CD4-positive, alpha-beta T cell (primary cell): ENCODE measurements at regions not wholly inside any gene's neighbourhood (a gene's known extent, or its start where the extent isn't known, plus 50 kb on each side); places are given as distances from the start of the nearest gene placed in this dataset.

Experiments
- ATAC-seq: fragments of 200-7000 bp; cut with Tn5 transposase; one replicate; pipeline ENCODE4 v1.10.0; 2022; ENCODE audit warnings: mild to moderate bottlenecking; ENCODE audit not compliant: poor library complexity
- CTCF ChIA-PET: fragments of 350-600 bp; sonication (Branson Sonifier 250); formaldehyde crosslinking; loops from one replicate; lab custom pipeline; 2021; ENCODE audit warnings: antibody characterized with exemption, inconsistent platforms; lab: Charles Lee
- POLR2A ChIA-PET: fragments of 350-600 bp; sonication (Branson Sonifier 250); formaldehyde crosslinking; loops from one replicate; lab custom pipeline; 2021; ENCODE audit warnings: antibody characterized with exemption, inconsistent platforms; lab: Charles Lee
- DNase-seq, 14 experiments: peaks; one replicate each; pipeline ENCODE4 v3.0.0-alpha.2; 2013 to 2020; ENCODE audit warnings: mixed read lengths in 2 of 14
- H3K27ac ChIP-seq, 2 donors: one replicate each; pipeline versions ENCODE4 v1.5.1 to v1.7.0; 2013; ENCODE audit warnings: low read length in 2 of 2, low read depth in 1 of 2, mild to moderate bottlenecking in 1 of 2
- H3K27me3 ChIP-seq, 2 experiments: 1 replicate in 1 of 2; 2 replicates in 1 of 2; pipeline versions ENCODE4 v1.6.1 to v1.7.0; 2013; ENCODE audit warnings: low read length in 2 of 2, control low read depth in 1 of 2, mild to moderate bottlenecking in 1 of 2, moderate library complexity in 1 of 2; ENCODE audit not compliant: insufficient read depth in 2 of 2, control insufficient read depth in 1 of 2
- H3K36me3 ChIP-seq: one replicate; pipeline ENCODE4 v1.6.1; 2013; ENCODE audit warnings: low read length, control low read depth; ENCODE audit not compliant: insufficient read depth
- H3K4me1 ChIP-seq: one replicate; pipeline ENCODE4 v1.6.1; 2013; ENCODE audit warnings: low read length, control low read depth; ENCODE audit not compliant: insufficient read depth
- H3K4me3 ChIP-seq: one replicate; pipeline ENCODE4 v1.5.1; 2013; ENCODE audit warnings: mild to moderate bottlenecking, low read length, moderate library complexity
- H3K9me3 ChIP-seq, 2 experiments: 1 replicate in 1 of 2; 2 replicates in 1 of 2; pipeline versions ENCODE4 v1.6.1 to v1.7.0; 2013; ENCODE audit warnings: low read length in 2 of 2, mild to moderate bottlenecking in 2 of 2, control low read depth in 1 of 2, moderate library complexity in 1 of 2; ENCODE audit not compliant: control insufficient read depth in 1 of 2, insufficient read depth in 1 of 2
- H3K27ac Mint-ChIP-seq: one replicate; pipeline ENCODE4 v1.8.0; 2020; ENCODE audit warnings: mixed read lengths
- H3K27me3 Mint-ChIP-seq: one replicate; pipeline ENCODE4 v1.8.0; 2021; ENCODE audit warnings: mixed read lengths
- H3K36me3 Mint-ChIP-seq: one replicate; pipeline ENCODE4 v1.8.0; 2021; ENCODE audit warnings: low read depth, mixed read lengths
- H3K4me1 Mint-ChIP-seq: one replicate; pipeline ENCODE4 v1.8.0; 2021; ENCODE audit warnings: low read depth, mixed read lengths
- H3K4me3 Mint-ChIP-seq: one replicate; pipeline ENCODE4 v1.8.0; 2020; ENCODE audit warnings: mild to moderate bottlenecking, mixed read lengths
- H3K9me3 Mint-ChIP-seq: one replicate; pipeline ENCODE4 v1.8.0; 2020; ENCODE audit warnings: mixed read lengths
- CTCF ChIP-seq: fragments of 200-600 bp; IDR thresholded peaks from one replicate; pipeline ENCODE4 v1.8.0; 2022; ENCODE audit warnings: antibody characterized with exemption, mild to moderate bottlenecking
- intact Hi-C, 2 experiments: fragments of 100-400 bp; cut with DNase I in 1 of 2; cut with micrococcal nuclease in 1 of 2; formaldehyde crosslinking; loops; one replicate each; pipeline versions ENCODE4 v1.15.1 to v1.9.0; 2023 to 2025; cut with DNase I, micrococcal nuclease

GRCh38 chr3:159637883-159638542, 350.6 kb upstream of the IL12A start:
- ChIA-PET POLR2A (no interaction called here), CTCF (interaction anchor here (0.6 kb wide), 1 partner anchor 1503 kb away, joined by 3 read pairs; no protein-coding TSS in a partner anchor)

DNA sequence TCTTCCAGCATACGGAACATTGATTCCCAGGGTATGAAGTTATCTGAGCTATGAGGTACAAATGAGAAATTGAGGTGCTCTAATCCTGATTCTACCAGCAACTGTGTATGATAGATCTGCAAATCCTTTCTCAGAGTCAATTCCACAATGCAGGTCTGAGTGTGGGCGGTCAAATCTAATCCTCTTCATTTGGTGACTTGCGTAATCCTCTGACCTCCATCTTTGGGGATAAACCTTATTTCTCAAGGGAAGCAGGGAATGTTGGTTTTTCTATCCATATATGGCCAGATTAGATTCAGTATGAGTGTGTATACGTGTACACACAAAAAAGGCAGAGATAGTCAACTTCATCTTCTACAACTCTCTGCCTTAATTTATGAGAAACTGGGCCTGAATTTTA, 348.4 kb upstream of the IL12A start:
- no peaks in the 10 kb centered on the region for H3K27me3 ChIP-seq
- H3K27ac ChIP-seq, result no peak overlapping the region
- ATAC-seq (no peak), DNase-seq (no peak)
- H3K4me1 ChIP-seq, result no peaks in the 10 kb centered on the region
- TF ChIP-seq CTCF, result no peak
- no peaks in the 10 kb centered on the region for H3K36me3 Mint-ChIP-seq
- H3K4me3 ChIP-seq, result no peak overlapping the region
- H3K4me1 Mint-ChIP-seq, result no peaks in the 10 kb centered on the region
- H3K36me3 ChIP-seq, result no peaks in the 10 kb centered on the region
- no peaks in the 10 kb centered on the region for H3K9me3 ChIP-seq
- no peaks in the 10 kb centered on the region for H3K27me3 Mint-ChIP-seq
- no peak overlapping the region for H3K4me3 Mint-ChIP-seq
- POLR2A ChIA-PET, result no interaction called here
- H3K9me3 Mint-ChIP-seq, result no peaks in the 10 kb centered on the region
- intact Hi-C loops, result no loop called here
- H3K27ac Mint-ChIP-seq, result no peak overlapping the region
- CTCF ChIA-PET, result no interaction called here

More at GRCh38 chr3:159637883-159638542, 350.6 kb upstream of the IL12A start:
- no peak overlapping the region for H3K27ac Mint-ChIP-seq
- H3K4me3 ChIP-seq, result no peak overlapping the region
- ATAC-seq, result no peak
- no peaks in the 10 kb centered on the region for H3K36me3 ChIP-seq
- no peaks in the 10 kb centered on the region for H3K4me1 ChIP-seq
- no peaks in the 10 kb centered on the region for H3K4me1 Mint-ChIP-seq
- H3K9me3 ChIP-seq, result no peaks in the 10 kb centered on the region
- no peaks in the 10 kb centered on the region for H3K27me3 ChIP-seq
- intact Hi-C loops, result no loop called here
- no peak overlapping the region for H3K4me3 Mint-ChIP-seq
- TF ChIP-seq CTCF, result no peak
- H3K9me3 Mint-ChIP-seq, result no peaks in the 10 kb centered on the region
- no peaks in the 10 kb centered on the region for H3K27me3 Mint-ChIP-seq
- no peaks in the 10 kb centered on the region for H3K36me3 Mint-ChIP-seq
- no peak for DNase-seq
- H3K27ac ChIP-seq, result no peak overlapping the region

- no peak overlapping the region for H3K27ac ChIP-seq
- Mint-ChIP-seq H3K27me3 (no peaks in the 10 kb centered on the region), H3K27ac (no peak overlapping the region), H3K4me1 (no peaks in the 10 kb centered on the region), H3K9me3 (no peaks in the 10 kb centered on the region), H3K36me3 (no peaks in the 10 kb centered on the region), H3K4me3 (no peak overlapping the region)
- H3K36me3 ChIP-seq, result no peaks in the 10 kb centered on the region
- ChIA-PET POLR2A (no interaction called here), CTCF (no interaction called here)
- H3K4me1 ChIP-seq, result no peaks in the 10 kb centered on the region
- no peaks in the 10 kb centered on the region for H3K9me3 ChIP-seq
- no peak for TF ChIP-seq CTCF
- H3K4me3 ChIP-seq, result no peak overlapping the region
- H3K27me3 ChIP-seq, result no peaks in the 10 kb centered on the region
- intact Hi-C loops, result no loop called here
- no peak for ATAC-seq
- DNase-seq, result no peak
Measured at GRCh38 chr3:159643406-159643805, 345.2 kb upstream of the IL12A start.
